Gastrocnemius medialis (tissue), 4 donors: ENCODE measurements at regions not wholly inside any gene's neighbourhood (a gene's known extent, or its start where the extent isn't known, plus 50 kb on each side); places are given as distances from the start of the nearest gene placed in this dataset.

Source experiments
- POLR2A ChIP-seq, 2 donors: fragments of 450-650 bp; IDR thresholded peaks; one replicate each; pipeline ENCODE4 v1.6.1; 2017; ENCODE audit warnings: antibody characterized with exemption in 2 of 2, mild to moderate bottlenecking in 2 of 2, moderate library complexity in 2 of 2
- TF ChIP-seq, protein P1 (sequence below), 5 experiments: fragments of 450-650 bp in 3 of 5; fragments of 200-600 bp in 2 of 5; sonication (generic) in 2 of 5; IDR thresholded peaks in 4 of 5; conservative IDR thresholded peaks in 1 of 5; 1 replicate in 4 of 5; 2 replicates in 1 of 5; pipeline ENCODE4 v1.5.1; 2016 to 2019; ENCODE audit warnings: antibody characterized with exemption in 5 of 5, mild to moderate bottlenecking in 3 of 5, moderate library complexity in 3 of 5

DNA sequence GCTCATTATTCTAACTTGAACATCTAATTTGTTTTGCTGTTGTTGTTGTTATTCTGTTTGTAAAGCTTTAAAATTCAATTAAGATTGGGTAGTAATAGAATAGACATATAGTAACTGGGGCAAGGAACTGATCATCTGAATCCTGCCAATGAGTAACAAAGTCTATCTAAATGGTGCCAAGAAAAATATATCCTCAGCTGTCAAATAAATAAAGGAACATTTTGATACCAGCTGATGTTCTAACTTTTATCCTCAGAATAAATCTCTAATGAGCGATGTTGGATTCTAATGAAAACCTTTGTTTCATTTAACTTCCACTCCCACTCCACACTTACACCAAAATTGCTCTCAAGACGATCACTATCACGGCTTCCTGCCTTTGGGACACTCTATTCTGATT is 210.9 kb downstream of the TINAG start:
- TF ChIP-seq, protein P1, sequence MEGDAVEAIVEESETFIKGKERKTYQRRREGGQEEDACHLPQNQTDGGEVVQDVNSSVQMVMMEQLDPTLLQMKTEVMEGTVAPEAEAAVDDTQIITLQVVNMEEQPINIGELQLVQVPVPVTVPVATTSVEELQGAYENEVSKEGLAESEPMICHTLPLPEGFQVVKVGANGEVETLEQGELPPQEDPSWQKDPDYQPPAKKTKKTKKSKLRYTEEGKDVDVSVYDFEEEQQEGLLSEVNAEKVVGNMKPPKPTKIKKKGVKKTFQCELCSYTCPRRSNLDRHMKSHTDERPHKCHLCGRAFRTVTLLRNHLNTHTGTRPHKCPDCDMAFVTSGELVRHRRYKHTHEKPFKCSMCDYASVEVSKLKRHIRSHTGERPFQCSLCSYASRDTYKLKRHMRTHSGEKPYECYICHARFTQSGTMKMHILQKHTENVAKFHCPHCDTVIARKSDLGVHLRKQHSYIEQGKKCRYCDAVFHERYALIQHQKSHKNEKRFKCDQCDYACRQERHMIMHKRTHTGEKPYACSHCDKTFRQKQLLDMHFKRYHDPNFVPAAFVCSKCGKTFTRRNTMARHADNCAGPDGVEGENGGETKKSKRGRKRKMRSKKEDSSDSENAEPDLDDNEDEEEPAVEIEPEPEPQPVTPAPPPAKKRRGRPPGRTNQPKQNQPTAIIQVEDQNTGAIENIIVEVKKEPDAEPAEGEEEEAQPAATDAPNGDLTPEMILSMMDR (IDR thresholded peaks at IDR 0.05 in 4 of 5, conservative IDR thresholded peaks at IDR 0.05 in 1 of 5), result no peak
- TF ChIP-seq POLR2A (IDR thresholded peaks at IDR 0.05), result no peak
